PC-9 (cell line): ENCODE measurements at regions not wholly inside any gene's neighbourhood (a gene's known extent, or its start where the extent isn't known, plus 50 kb on each side); places are given as distances from the start of the nearest gene placed in this dataset.

ENCODE experiments used
- CTCF ChIP-seq: fragments of 200-600 bp; sonication (generic); conservative IDR thresholded peaks from 2 replicates; pipeline ENCODE4 v1.6.1; 2017; ENCODE audit warnings: mixed run types, antibody characterized with exemption, mild to moderate bottlenecking, moderate library complexity
- EZH2 ChIP-seq: fragments of 200-600 bp; sonication (generic); IDR thresholded peaks from 2 replicates; pipeline ENCODE4 v1.8.0; 2017; ENCODE audit warnings: antibody characterized with exemption, low read depth

GRCh38 chr16:47917118-47917517 lies 238.7 kb downstream of the ABCC12 start:
- TF ChIP-seq CTCF: no peak
- TF ChIP-seq EZH2: no peak
